WTC11 (cell line): ENCODE measurements at regions not wholly inside any gene's neighbourhood (a gene's known extent, or its start where the extent isn't known, plus 50 kb on each side); places are given as distances from the start of the nearest gene placed in this dataset.

ENCODE experiments used
- ATAC-seq: fragments of 200-7000 bp; cut with Tn5 transposase; 2 replicates; pipeline ENCODE4 v1.10.0; 2021; ENCODE audit warnings: mild to moderate bottlenecking, moderate library complexity
- CTCF ChIA-PET: fragments of 300-600 bp; sonication (Branson Sonifier 250); formaldehyde crosslinking; loops from one replicate; lab custom pipeline; 2021; ENCODE audit warnings: antibody characterized with exemption; lab: Charles Lee
- POLR2A ChIA-PET: fragments of 350-600 bp; sonication (Branson Sonifier 250); formaldehyde crosslinking; loops from one replicate; lab custom pipeline; 2021; ENCODE audit warnings: antibody characterized with exemption; lab: Charles Lee
- DNase-seq: peaks from one replicate; pipeline ENCODE4 v3.0.0; 2021; ENCODE audit warnings: low spot score
- H3K27ac Mint-ChIP-seq: 2 replicates; pipeline ENCODE4 v1.8.0; 2021; ENCODE audit warnings: mixed read lengths
- H3K27me3 Mint-ChIP-seq: 2 replicates; pipeline ENCODE4 v1.8.0; 2021; ENCODE audit warnings: low read depth, mild to moderate bottlenecking, moderate library complexity, mixed read lengths
- H3K36me3 Mint-ChIP-seq: 2 replicates; pipeline ENCODE4 v1.8.0; 2021; ENCODE audit warnings: mixed read lengths
- H3K4me1 Mint-ChIP-seq: 2 replicates; pipeline ENCODE4 v1.8.0; 2022; ENCODE audit warnings: mixed read lengths
- H3K4me3 Mint-ChIP-seq: 2 replicates; pipeline ENCODE4 v1.8.0; 2021; ENCODE audit warnings: mild to moderate bottlenecking, moderate library complexity, mixed read lengths
- H3K9me3 Mint-ChIP-seq: 2 replicates; pipeline ENCODE4 v1.8.0; 2021; ENCODE audit warnings: mixed read lengths
- FOXJ3 ChIP-seq: sonication (generic); formaldehyde crosslinking; IDR thresholded peaks from 2 replicates; pipeline ENCODE4 v1.9.0; 2021; ENCODE audit warnings: missing genetic modification reagents, mild to moderate bottlenecking, borderline replicate concordance
- GTF2I ChIP-seq: fragments of 250-450 bp; sonication (Bioruptor Pico); conservative IDR thresholded peaks from 2 replicates; pipeline ENCODE4 v1.4.0; 2021; ENCODE audit warnings: mild to moderate bottlenecking
- HMGA2 ChIP-seq: fragments of 250-450 bp; sonication (Bioruptor Pico); IDR thresholded peaks from 2 replicates; pipeline ENCODE4 v1.4.0; 2021; ENCODE audit warnings: mild to moderate bottlenecking, moderate library complexity
- PRRX2 ChIP-seq: fragments of 250-450 bp; sonication (Bioruptor Pico); IDR thresholded peaks from 2 replicates; pipeline ENCODE4 v1.8.0; 2021; ENCODE audit warnings: mild to moderate bottlenecking
- SMAD3 ChIP-seq: sonication (generic); formaldehyde crosslinking; IDR thresholded peaks from 2 replicates; pipeline ENCODE4 v1.8.0; 2022; ENCODE audit warnings: missing genetic modification reagents, mild to moderate bottlenecking, borderline replicate concordance
- SOX15 ChIP-seq: fragments of 250-450 bp; sonication (Bioruptor Pico); IDR thresholded peaks from 2 replicates; pipeline ENCODE4 v1.9.0; 2021; ENCODE audit warnings: mild to moderate bottlenecking
- TEAD4 ChIP-seq: sonication (generic); formaldehyde crosslinking; IDR thresholded peaks from 2 replicates; pipeline ENCODE4 v1.8.0; 2022; ENCODE audit warnings: mild to moderate bottlenecking, missing genetic modification reagents
- ZNF121 ChIP-seq: sonication (generic); formaldehyde crosslinking; IDR thresholded peaks from 2 replicates; pipeline ENCODE4 v1.8.0; 2023; ENCODE audit warnings: missing genetic modification reagents
- ZNF263 ChIP-seq: sonication (generic); formaldehyde crosslinking; IDR thresholded peaks from 2 replicates; pipeline ENCODE4 v1.8.1; 2022; ENCODE audit warnings: low read depth, mild to moderate bottlenecking, moderate library complexity, missing genetic modification reagents
- ZNF317 ChIP-seq: sonication (generic); formaldehyde crosslinking; IDR thresholded peaks from 2 replicates; pipeline ENCODE4 v1.8.1; 2023; ENCODE audit warnings: low read depth, mild to moderate bottlenecking, moderate library complexity, missing genetic modification reagents, borderline replicate concordance
- TF ChIP-seq, protein P1 (sequence below): fragments of 250-450 bp; sonication (Bioruptor Pico); conservative IDR thresholded peaks from 2 replicates; pipeline ENCODE4 v1.9.0; 2021; ENCODE audit warnings: mild to moderate bottlenecking
- TF ChIP-seq, protein P2 (sequence below): sonication (generic); formaldehyde crosslinking; IDR thresholded peaks from 2 replicates; pipeline ENCODE4 v1.8.0; 2022; ENCODE audit warnings: mild to moderate bottlenecking, missing genetic modification reagents
- TF ChIP-seq, protein P3 (sequence below): fragments of 250-450 bp; sonication (Bioruptor Pico); IDR thresholded peaks from 2 replicates; pipeline ENCODE4 v1.8.0; 2021; ENCODE audit warnings: mild to moderate bottlenecking
- TF ChIP-seq, protein P4 (sequence below): sonication (generic); formaldehyde crosslinking; IDR thresholded peaks from 2 replicates; pipeline ENCODE4 v1.8.1; 2022; ENCODE audit warnings: missing genetic modification reagents, borderline replicate concordance
- TF ChIP-seq, protein P5 (sequence below): sonication (generic); formaldehyde crosslinking; IDR thresholded peaks from 2 replicates; pipeline ENCODE4 v1.8.1; 2023; ENCODE audit warnings: mild to moderate bottlenecking, missing genetic modification reagents, borderline replicate concordance
- TF ChIP-seq, protein P6 (sequence below): sonication (generic); formaldehyde crosslinking; IDR thresholded peaks from 2 replicates; pipeline ENCODE4 v1.8.1; 2022; ENCODE audit warnings: mild to moderate bottlenecking, missing genetic modification reagents, moderate library complexity, borderline replicate concordance

DNA sequence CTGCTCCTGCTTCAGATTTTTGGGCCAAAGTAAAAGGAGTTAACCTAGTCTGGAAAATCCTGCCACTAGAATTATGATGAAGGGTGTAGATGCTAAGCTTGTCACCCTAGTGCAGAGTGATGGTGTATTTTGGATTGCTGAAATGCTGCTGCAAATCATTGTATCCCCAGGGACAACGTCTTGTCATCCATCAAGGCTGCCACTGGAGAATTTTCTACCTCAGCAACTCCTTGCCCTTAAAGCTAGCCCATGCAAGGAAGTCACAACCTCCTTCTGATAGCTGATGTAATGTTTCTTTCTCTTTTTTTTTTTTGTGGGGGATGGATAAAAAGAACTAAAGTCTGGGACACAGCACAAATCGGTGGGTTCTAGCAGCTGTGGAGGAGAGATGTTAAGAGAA lies 139.4 kb upstream of the FRMD6 start:
- H3K27ac Mint-ChIP-seq = no peak overlapping the region
- CTCF ChIA-PET = no interaction called here
- peaks cover 12% of the 10 kb centered on the region for H3K4me1 Mint-ChIP-seq
- H3K27me3 Mint-ChIP-seq = no peaks in the 10 kb centered on the region; the same call in 1 of the 2 replicates
- DNase-seq (no peak), ATAC-seq (no peak)
- H3K36me3 Mint-ChIP-seq = no peaks in the 10 kb centered on the region
- H3K4me3 Mint-ChIP-seq = no peak overlapping the region
- POLR2A ChIA-PET = interaction anchor here (0.7 kb wide), 1 partner anchor 10 kb away, joined by 3 read pairs; no protein-coding TSS in a partner anchor
- no peaks in the 10 kb centered on the region for H3K9me3 Mint-ChIP-seq
- TF ChIP-seq, protein P1, sequence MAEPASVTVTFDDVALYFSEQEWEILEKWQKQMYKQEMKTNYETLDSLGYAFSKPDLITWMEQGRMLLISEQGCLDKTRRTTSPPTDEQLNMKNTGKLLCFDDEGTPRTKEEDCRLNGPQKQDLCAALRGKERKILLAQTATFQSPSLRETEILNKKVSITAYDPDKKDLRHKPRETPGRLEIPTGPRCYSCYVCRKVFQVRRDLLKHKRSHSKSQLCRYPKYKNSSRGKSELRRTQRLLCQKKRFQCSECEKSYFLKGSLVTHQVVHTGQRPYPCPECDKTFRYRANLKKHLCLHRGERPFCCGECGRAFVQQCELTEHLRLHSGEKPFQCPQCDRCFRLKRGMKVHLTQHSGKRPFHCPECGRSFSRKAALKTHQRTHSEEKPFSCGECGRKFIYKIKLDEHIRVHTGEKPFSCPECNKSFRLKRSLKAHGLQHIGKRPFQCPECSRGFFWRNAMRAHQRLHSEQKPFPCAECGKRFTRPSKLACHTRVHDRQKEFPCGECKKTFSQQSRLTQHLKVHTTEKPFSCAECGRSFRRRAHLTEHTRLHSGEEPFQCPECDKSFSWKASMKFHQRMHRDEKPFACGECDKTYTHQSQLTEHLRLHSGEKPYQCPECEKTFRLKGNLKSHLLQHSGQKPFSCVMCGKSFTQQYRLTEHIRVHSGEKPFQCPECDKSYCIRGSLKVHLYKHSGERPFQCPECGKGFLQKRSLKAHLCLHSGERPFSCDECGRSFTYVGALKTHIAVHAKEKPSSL (CRISPR knock-in tag) = no peak
- TF ChIP-seq, protein P2, sequence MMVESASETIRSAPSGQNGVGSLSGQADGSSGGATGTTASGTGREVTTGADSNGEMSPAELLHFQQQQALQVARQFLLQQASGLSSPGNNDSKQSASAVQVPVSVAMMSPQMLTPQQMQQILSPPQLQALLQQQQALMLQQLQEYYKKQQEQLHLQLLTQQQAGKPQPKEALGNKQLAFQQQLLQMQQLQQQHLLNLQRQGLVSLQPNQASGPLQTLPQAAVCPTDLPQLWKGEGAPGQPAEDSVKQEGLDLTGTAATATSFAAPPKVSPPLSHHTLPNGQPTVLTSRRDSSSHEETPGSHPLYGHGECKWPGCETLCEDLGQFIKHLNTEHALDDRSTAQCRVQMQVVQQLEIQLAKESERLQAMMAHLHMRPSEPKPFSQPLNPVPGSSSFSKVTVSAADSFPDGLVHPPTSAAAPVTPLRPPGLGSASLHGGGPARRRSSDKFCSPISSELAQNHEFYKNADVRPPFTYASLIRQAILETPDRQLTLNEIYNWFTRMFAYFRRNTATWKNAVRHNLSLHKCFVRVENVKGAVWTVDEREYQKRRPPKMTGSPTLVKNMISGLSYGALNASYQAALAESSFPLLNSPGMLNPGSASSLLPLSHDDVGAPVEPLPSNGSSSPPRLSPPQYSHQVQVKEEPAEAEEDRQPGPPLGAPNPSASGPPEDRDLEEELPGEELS (CRISPR knock-in tag) = no peak
- TF ChIP-seq FOXJ3 (CRISPR knock-in tag) (no peak), ZNF263 (CRISPR knock-in tag) (no peak), HMGA2 (CRISPR knock-in tag) (no peak), TEAD4 (CRISPR knock-in tag) (no peak), GTF2I (CRISPR knock-in tag) (no peak), SMAD3 (CRISPR knock-in tag) (no peak), PRRX2 (CRISPR knock-in tag) (no peak), ZNF317 (CRISPR knock-in tag) (no peak), ZNF121 (CRISPR knock-in tag) (no peak), SOX15 (CRISPR knock-in tag) (no peak)
- TF ChIP-seq, protein P3, sequence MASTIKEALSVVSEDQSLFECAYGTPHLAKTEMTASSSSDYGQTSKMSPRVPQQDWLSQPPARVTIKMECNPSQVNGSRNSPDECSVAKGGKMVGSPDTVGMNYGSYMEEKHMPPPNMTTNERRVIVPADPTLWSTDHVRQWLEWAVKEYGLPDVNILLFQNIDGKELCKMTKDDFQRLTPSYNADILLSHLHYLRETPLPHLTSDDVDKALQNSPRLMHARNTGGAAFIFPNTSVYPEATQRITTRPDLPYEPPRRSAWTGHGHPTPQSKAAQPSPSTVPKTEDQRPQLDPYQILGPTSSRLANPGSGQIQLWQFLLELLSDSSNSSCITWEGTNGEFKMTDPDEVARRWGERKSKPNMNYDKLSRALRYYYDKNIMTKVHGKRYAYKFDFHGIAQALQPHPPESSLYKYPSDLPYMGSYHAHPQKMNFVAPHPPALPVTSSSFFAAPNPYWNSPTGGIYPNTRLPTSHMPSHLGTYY (CRISPR knock-in tag) = no peak
- TF ChIP-seq, protein P4, sequence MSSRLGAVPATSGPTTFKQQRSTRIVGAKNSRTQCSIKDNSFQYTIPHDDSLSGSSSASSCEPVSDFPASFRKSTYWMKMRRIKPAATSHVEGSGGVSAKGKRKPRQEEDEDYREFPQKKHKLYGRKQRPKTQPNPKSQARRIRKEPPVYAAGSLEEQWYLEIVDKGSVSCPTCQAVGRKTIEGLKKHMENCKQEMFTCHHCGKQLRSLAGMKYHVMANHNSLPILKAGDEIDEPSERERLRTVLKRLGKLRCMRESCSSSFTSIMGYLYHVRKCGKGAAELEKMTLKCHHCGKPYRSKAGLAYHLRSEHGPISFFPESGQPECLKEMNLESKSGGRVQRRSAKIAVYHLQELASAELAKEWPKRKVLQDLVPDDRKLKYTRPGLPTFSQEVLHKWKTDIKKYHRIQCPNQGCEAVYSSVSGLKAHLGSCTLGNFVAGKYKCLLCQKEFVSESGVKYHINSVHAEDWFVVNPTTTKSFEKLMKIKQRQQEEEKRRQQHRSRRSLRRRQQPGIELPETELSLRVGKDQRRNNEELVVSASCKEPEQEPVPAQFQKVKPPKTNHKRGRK = no peak
- TF ChIP-seq, protein P5, sequence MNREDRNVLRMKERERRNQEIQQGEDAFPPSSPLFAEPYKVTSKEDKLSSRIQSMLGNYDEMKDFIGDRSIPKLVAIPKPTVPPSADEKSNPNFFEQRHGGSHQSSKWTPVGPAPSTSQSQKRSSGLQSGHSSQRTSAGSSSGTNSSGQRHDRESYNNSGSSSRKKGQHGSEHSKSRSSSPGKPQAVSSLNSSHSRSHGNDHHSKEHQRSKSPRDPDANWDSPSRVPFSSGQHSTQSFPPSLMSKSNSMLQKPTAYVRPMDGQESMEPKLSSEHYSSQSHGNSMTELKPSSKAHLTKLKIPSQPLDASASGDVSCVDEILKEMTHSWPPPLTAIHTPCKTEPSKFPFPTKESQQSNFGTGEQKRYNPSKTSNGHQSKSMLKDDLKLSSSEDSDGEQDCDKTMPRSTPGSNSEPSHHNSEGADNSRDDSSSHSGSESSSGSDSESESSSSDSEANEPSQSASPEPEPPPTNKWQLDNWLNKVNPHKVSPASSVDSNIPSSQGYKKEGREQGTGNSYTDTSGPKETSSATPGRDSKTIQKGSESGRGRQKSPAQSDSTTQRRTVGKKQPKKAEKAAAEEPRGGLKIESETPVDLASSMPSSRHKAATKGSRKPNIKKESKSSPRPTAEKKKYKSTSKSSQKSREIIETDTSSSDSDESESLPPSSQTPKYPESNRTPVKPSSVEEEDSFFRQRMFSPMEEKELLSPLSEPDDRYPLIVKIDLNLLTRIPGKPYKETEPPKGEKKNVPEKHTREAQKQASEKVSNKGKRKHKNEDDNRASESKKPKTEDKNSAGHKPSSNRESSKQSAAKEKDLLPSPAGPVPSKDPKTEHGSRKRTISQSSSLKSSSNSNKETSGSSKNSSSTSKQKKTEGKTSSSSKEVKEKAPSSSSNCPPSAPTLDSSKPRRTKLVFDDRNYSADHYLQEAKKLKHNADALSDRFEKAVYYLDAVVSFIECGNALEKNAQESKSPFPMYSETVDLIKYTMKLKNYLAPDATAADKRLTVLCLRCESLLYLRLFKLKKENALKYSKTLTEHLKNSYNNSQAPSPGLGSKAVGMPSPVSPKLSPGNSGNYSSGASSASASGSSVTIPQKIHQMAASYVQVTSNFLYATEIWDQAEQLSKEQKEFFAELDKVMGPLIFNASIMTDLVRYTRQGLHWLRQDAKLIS (CRISPR knock-in tag) = no peak
- TF ChIP-seq, protein P6, sequence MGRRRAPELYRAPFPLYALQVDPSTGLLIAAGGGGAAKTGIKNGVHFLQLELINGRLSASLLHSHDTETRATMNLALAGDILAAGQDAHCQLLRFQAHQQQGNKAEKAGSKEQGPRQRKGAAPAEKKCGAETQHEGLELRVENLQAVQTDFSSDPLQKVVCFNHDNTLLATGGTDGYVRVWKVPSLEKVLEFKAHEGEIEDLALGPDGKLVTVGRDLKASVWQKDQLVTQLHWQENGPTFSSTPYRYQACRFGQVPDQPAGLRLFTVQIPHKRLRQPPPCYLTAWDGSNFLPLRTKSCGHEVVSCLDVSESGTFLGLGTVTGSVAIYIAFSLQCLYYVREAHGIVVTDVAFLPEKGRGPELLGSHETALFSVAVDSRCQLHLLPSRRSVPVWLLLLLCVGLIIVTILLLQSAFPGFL (CRISPR knock-in tag) = no peak
